Sciatic nerve (tissue), 2 donors: ENCODE measurements at regions not wholly inside any gene's neighbourhood (a gene's known extent, or its start where the extent isn't known, plus 50 kb on each side); places are given as distances from the start of the nearest gene placed in this dataset.

ENCODE experiments used
- ATAC-seq: fragments of 200-7000 bp; cut with Tn5 transposase; one replicate; pipeline ENCODE4 v1.9.1; 2020; ENCODE audit warnings: mild to moderate bottlenecking, moderate library complexity
- DNase-seq: peaks from one replicate; pipeline ENCODE4 v3.0.0-alpha.2; 2020; ENCODE audit warnings: low spot score
- intact Hi-C: fragments of 100-400 bp; cut with DNase I; formaldehyde crosslinking; loops from one replicate; pipeline ENCODE4 v1.14.2; 2022
- donor health status: DM: no; HTN: no; CAD: no.
- donor health status: DM: no; HTN: no; CAD: no.

DNA sequence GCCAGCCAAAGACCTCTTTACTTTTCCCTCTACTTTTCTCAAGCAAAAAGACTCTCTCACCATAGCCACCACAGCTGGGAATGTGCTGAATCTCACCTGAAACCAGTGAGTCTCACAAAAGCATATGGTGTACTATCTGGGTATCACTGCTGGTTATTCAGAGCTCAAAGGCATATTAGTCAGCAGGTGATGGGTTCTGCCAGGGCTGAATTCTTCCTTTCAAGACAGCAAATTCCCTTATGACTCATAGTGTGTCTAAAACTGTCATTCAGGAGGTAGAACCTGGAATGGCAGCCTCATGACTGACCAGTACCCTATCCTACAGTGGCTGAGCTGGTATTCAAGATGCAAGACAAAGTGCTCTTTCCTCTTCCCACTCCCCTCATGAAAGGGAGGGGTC is 2859.1 kb downstream of the PCDH9 start:
- DNase-seq (no peak), ATAC-seq (no peak)
- intact Hi-C loops, result loop anchor here (5.0 kb wide), 1 partner anchor 471 kb away; no protein-coding TSS in a partner anchor

DNA sequence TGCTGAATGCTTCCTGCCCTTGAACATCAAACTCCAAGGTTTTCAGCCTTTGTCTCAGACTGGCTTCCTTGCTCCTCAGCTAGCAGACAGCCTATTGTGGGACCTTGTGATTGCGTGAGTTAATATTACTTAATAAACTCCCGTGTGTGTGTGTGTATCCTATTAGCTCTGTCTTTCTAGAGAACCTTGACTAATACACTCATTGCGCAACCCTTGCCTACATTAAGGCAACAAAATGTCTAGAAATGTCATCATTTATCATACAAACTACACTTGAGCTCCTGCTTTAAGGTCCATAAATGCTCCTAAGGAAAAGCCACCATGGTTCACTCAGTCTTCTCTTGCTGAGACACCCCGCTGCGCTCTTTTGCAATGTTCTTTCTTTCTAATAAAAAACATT is 2861.0 kb downstream of the PCDH9 start:
- intact Hi-C loops, result no loop called here
- DNase-seq, result no peak
- no peak for ATAC-seq

- DNase-seq (no peak), ATAC-seq (no peak)
- intact Hi-C loops, result no loop called here
Measured at GRCh38 chr13:64362564-64362963, 2867.6 kb downstream of the PCDH9 start.

- intact Hi-C loops, result no loop called here
- ATAC-seq, result no peak
- DNase-seq, result no peak
Measured at GRCh38 chr13:64347664-64348063, 2882.5 kb downstream of the PCDH9 start.

DNA sequence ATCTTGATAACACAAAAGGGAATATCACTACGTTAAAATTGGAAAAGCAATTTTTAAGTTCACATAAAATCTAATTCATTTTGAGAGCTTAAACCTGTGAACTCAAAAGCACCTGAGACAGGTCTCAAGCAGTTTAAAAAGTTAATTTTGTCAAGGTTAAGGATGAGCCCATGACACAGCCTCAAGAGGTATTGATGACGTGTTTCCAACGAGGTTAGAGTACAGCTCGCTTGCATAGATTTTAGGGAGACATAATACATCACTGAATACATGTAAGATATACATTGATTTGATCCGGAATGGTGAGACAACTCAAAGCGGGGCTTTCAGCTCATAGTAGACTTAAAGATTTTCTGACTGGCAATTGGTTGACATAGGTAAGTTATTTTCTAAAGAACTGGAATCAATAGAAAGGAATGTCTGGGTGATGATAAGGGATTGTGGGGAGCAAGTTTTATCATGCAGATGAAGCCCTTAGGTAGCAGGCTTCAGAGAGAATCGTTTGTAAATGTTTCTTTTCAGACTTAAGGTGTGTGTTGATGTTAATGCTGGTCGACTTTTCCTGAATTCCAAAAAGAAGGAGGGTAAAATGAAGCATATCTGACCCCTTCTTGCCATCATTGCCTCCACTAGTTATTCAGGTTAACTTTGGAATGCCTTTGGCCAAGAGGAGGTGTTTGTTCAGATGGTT is 2890.6 kb downstream of the PCDH9 start:
- ATAC-seq, result no peak
- no peak for DNase-seq
- intact Hi-C loops, result no loop called here

DNA sequence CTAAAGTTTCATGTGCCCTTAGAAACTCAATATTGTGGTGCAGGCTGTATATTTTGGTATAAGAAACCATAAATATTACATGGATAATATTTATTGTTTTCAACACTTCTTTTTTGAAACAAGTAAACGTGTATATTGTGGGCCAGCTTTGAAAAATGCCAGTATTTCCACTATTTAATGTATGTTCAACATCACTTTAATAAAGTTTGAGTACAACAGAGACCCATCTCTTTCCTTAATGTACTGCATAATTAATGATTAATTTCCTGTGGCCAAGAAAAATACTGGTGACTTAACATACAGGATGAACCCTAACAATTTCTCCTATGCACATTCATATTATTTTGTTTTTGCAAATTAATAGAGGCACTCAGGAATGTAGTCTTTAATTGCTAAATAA is 2891.5 kb downstream of the PCDH9 start:
- intact Hi-C loops, result no loop called here
- ATAC-seq (no peak), DNase-seq (no peak)

DNA sequence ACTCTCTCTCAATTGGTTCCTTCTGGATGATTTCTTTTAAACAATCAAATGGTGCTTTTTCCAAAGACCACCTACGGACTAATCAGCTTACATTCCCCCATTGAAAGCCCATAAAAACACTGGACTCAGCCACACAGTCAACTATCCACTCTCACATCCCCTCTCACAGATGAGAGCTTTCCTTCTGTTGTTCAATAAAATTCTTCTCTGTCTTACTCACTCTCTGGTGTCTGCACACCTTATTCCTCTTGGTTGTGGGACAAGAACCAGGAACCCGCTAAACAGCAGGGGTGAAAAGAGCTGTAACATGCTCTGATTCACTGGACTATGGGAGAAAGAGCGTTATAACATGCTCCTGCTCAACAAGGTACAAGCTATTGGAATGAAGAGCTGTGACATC is 2896.2 kb downstream of the PCDH9 start:
- intact Hi-C loops, result no loop called here
- DNase-seq, result no peak
- ATAC-seq, result no peak

- DNase-seq (no peak), ATAC-seq (no peak)
- intact Hi-C loops, result no loop called here
Measured at GRCh38 chr13:64332048-64332447, 2898.1 kb downstream of the PCDH9 start.

GRCh38 chr13:64327505-64328194 is 2902.5 kb downstream of the PCDH9 start:
- intact Hi-C loops, result no loop called here
- ATAC-seq, result no peak
- DNase-seq, result no peak

DNA sequence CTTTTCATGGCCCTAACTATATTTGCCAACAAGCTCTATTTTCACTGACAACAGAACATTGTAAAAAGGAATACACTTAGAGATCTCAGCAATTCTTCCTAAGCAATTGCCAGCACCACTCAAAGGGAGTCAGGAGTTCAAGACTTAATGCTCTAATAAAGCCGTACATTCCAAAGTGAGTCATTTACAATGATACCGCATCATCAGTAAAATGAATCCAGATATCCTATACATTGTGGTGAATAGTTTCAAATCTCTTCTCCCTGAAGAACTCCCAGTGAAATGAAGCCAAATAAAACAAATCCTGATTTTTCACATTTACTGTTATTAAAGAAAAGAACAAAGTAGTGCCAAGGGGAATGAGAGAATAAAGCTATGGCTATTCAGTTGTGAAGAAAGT is 2898.7 kb upstream of the PCDH20 start:
- DNase-seq, result no peak
- ATAC-seq, result no peak
- intact Hi-C loops, result no loop called here

DNA sequence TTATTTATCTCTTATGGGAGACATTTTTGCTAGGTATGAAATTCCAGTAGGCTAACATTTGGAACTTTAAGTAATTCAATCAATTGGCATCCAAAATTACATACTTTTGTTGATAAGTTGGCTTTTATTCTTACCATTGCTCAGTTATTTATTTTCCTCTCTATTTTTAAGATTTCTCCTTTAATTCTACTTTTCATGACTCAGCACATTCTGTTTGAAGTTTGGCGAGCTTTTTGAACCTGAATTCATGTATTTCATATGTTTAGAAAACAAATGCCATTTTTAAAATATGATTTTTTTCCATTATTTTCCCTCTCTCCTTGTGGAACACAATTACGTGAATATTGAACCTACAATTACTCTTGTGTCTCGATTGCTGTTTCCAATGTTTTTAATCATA is 2896.3 kb upstream of the PCDH20 start:
- ATAC-seq, result no peak
- DNase-seq, result no peak
- intact Hi-C loops, result no loop called here

DNA sequence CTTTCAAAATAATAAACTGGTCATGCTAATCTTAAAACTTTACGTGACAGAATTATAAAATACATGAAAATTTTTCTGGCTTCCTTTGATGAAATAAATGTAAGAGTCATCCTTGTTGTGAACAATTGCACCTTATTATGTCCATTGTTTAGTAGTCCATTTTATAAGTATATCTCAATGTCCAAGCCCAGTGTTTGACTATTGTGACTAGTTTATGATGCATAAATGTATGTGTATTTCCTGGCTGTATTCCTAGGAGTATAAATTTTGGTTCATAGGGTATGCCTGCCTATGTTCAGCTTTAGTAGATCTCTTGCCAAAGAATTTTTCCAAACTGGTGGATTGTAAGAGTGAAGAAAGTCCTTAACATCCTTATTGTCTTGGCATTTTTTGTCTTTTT is 2895.5 kb upstream of the PCDH20 start:
- intact Hi-C loops, result no loop called here
- DNase-seq, result no peak
- no peak for ATAC-seq

DNA sequence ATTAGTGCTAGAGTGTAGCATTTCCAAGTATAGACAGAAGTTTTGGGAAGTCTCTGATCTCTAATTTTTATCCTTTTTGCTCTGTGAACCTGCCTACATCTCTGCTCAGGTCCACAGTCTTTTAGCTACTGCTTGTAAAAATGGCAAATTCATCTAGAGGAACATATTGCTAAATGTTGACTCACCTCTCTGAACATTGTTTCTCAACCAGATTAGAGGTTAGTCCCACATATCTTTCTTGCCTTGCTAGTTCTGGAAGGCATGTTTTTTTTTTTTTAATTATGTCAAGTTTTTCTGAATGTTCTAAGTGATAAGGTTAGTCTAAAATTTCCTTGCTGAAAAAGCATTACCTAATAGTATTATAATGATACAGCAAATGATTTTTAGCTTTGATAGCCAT is 2889.6 kb upstream of the PCDH20 start:
- no peak for ATAC-seq

GRCh38 chr13:64300239-64300638 is 2884.6 kb upstream of the PCDH20 start:
- intact Hi-C loops, result no loop called here
- ATAC-seq (no peak), DNase-seq (no peak)

More for the DNA sequence above, 2889.6 kb upstream of the PCDH20 start:
- intact Hi-C loops, result no loop called here
- no peak for DNase-seq

GRCh38 chr13:64293923-64294322 is 2878.3 kb upstream of the PCDH20 start:
- DNase-seq, result no peak
- intact Hi-C loops, result no loop called here
- no peak for ATAC-seq

DNA sequence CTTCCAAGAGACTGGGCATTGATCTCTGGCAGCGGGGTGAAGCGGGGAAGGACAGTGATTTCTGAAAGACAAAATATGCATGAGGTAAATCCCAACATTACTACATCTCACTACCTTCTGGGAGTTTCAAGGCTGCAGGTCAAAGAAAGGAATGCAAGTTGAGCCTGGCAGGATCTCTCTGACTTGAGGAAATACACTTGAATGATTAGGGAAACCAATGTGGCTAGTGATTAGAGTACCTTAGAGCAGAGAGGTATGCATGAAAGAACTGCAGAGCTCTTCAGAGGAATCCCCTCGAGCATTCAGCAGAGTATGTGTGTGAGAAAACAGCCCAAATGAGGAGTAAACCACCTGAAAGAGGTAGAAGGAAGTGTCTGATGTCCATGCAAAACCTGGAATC is 2874.1 kb upstream of the PCDH20 start:
- intact Hi-C loops, result no loop called here
- ATAC-seq (no peak), DNase-seq (no peak)

DNA sequence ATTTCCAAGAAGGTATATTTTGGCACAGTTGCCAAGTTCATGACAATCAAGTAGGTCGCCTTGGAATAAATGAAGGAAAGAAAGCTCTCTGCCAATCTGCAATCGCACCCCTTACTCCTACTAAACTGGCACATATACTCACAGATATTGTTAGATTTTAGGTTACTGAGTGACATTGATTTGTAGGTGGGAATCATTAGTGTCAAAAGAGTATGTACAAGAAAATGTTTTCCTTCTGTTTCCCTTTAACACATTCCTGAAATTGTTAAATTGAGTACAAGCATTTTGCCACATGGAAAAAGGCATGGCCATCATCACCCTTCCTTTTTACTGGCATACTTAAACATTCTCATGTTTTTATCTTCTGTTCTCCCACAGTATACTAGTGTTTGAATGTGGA is 2868.3 kb upstream of the PCDH20 start:
- DNase-seq, result no peak
- no peak for ATAC-seq
- intact Hi-C loops, result no loop called here

GRCh38 chr13:64278493-64278892 is 2862.8 kb upstream of the PCDH20 start:
- DNase-seq (no peak), ATAC-seq (no peak)
- intact Hi-C loops, result no loop called here

- intact Hi-C loops, result no loop called here
- no peak for DNase-seq
- no peak for ATAC-seq
Measured at GRCh38 chr13:64277097-64277496, 2861.4 kb upstream of the PCDH20 start.

DNA sequence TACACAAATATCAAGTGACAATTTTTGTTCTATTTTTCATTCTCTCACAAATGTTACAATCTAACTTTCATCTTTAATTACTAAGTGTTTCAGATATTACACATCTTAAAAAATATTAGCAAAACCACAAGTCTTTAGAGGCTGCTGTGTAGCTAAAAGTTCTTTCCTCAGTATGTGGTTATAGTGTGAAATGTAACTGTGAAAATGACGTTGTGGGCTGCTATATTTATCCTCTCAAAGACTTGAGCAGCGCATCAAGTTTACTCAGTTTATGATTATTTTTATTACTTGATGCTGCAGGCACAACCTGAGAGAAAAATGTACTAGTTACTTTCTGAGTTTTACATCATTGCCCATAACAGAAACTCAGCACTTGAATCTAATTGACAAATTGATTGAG is 2860.6 kb upstream of the PCDH20 start:
- no peak for DNase-seq
- intact Hi-C loops, result no loop called here
- no peak for ATAC-seq
